Panc1 (cell line): ENCODE measurements at regions not wholly inside any gene's neighbourhood (a gene's known extent, or its start where the extent isn't known, plus 50 kb on each side); places are given as distances from the start of the nearest gene placed in this dataset.

ENCODE experiments used
- ATAC-seq: fragments of 200-7000 bp; cut with Tn5 transposase; 2 replicates; pipeline ENCODE4 v1.9.1; 2020; ENCODE audit warnings: mild to moderate bottlenecking, moderate library complexity
- BruUV-seq: library from RNA; stranded (reverse); fragments of 400-500 nt; replicated peaks from 2 replicates; lab custom pipeline; 2021; lab: Mats Ljungman, UMichigan
- CTCF ChIA-PET: fragments of 300-600 bp; sonication (Branson Sonifier 250); formaldehyde crosslinking; loops from one replicate; lab custom pipeline; 2022; ENCODE audit warnings: antibody characterized with exemption; lab: Charles Lee
- POLR2A ChIA-PET: fragments of 300-600 bp; sonication (Branson Sonifier 250); formaldehyde crosslinking; loops from one replicate; lab custom pipeline; 2022; ENCODE audit warnings: antibody characterized with exemption; lab: Charles Lee
- DNase-seq: peaks from one replicate; pipeline ENCODE4 v3.0.0-alpha.2; 2010; ENCODE audit warnings: low read depth, low spot score
- H3K27ac ChIP-seq: 2 replicates; pipeline ENCODE4 v1.5.1; 2011; ENCODE audit warnings: mild to moderate bottlenecking, low read length, inconsistent platforms
- H3K27me3 ChIP-seq: fragments of 200-500 bp; sonication (Bioruptor generic); 2 replicates; pipeline ENCODE4 v1.6.0; 2014; ENCODE audit warnings: low read length, inconsistent platforms; ENCODE audit not compliant: control insufficient read depth, insufficient read depth
- H3K36me3 ChIP-seq: fragments of 200-500 bp; sonication (Bioruptor generic); 2 replicates; pipeline ENCODE4 v1.5.1; 2014; ENCODE audit warnings: inconsistent platforms, mild to moderate bottlenecking, low read length, moderate library complexity; ENCODE audit not compliant: control insufficient read depth, insufficient read depth
- H3K4me1 ChIP-seq: 2 replicates; pipeline ENCODE4 v1.5.1; 2011; ENCODE audit warnings: inconsistent platforms, mild to moderate bottlenecking, low read length, moderate library complexity; ENCODE audit not compliant: control insufficient read depth, insufficient read depth
- H3K4me3 ChIP-seq, 2 experiments: 2 replicates each; pipeline ENCODE4 v1.5.1; 2011 to 2012; ENCODE audit warnings: low read depth in 2 of 2, low read length in 2 of 2, mild to moderate bottlenecking in 2 of 2, inconsistent platforms in 1 of 2, moderate library complexity in 1 of 2
- H3K9me3 ChIP-seq: fragments of 200-500 bp; sonication (Bioruptor generic); 2 replicates; pipeline ENCODE4 v1.5.1; 2014; ENCODE audit warnings: low read depth, mild to moderate bottlenecking, inconsistent platforms, low read length, moderate library complexity; ENCODE audit not compliant: control insufficient read depth, insufficient read depth
- POLR2AphosphoS5 ChIP-seq: IDR thresholded peaks from 2 replicates; pipeline ENCODE4 v1.6.1; 2012; ENCODE audit warnings: mild to moderate bottlenecking, low read depth, low read length, moderate library complexity
- REST ChIP-seq, 2 experiments: IDR thresholded peaks; 2 replicates each; pipeline ENCODE4 v1.6.1; 2011 to 2012; ENCODE audit warnings: low read depth in 2 of 2, control low read depth in 1 of 2, low read length in 1 of 2, mild to moderate bottlenecking in 1 of 2, moderate library complexity in 1 of 2; ENCODE audit not compliant: insufficient read depth in 1 of 2
- SIN3A ChIP-seq: IDR thresholded peaks from 2 replicates; pipeline ENCODE4 v1.6.1; 2012; ENCODE audit warnings: low read depth, mild to moderate bottlenecking, low read length, moderate library complexity, borderline replicate concordance; ENCODE audit not compliant: insufficient read depth
- TCF7L2 ChIP-seq: IDR thresholded peaks from 2 replicates; pipeline ENCODE4 v1.6.1; 2011; ENCODE audit warnings: mild to moderate bottlenecking, low read depth, low read length, inconsistent platforms
- in situ Hi-C: cut with HindIII; loops from 2 replicates; pipeline ENCODE4 v1.10.0; 2016; ENCODE audit warnings: low sequenced_read_pairs, low pct_unique_long_range_greater_than_20kb
- intact Hi-C: fragments of 100-400 bp; cut with micrococcal nuclease; formaldehyde crosslinking; loops from one replicate; pipeline ENCODE4 v1.10.0; 2022; ENCODE audit not compliant: unreplicated experiment
- TF ChIP-seq, protein P1 (sequence below): fragments of 450-650 bp; IDR thresholded peaks from 2 replicates; pipeline ENCODE4 v1.5.1; 2017; ENCODE audit warnings: mild to moderate bottlenecking

DNA sequence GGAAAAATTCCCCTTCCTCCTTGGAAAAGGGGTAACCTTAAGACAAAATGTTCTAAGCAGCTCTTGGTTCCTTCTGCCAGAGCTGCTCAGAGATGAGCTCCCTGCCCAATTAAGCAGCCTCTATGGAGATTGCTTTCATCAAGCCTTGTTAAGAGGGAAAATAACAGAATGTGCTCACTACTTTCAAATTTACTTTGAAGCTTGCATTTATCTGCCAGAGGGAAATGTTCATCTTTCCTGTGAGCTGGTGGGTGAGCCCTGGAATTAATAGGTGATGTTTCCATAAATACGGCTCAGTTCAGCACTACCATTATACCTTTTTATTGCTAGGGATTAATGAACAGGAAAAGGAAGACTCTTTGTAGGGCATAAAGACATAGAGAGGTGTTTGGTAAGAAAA is 549.0 kb downstream of the REEP3 start:
- Histone ChIP-seq H3K9me3 (no peaks in the 10 kb centered on the region), H3K27ac (no peak overlapping the region), H3K4me3 (no peak overlapping the region), H3K27me3 (no peaks in the 10 kb centered on the region), H3K36me3 (no peaks in the 10 kb centered on the region), H3K4me1 (no peaks in the 10 kb centered on the region)
- in situ Hi-C loops, result no loop called here
- POLR2A ChIA-PET, result no interaction called here
- CTCF ChIA-PET, result no interaction called here
- TF ChIP-seq SIN3A (no peak), REST (IDR thresholded peaks at IDR 0.05; ENCODE audit: insufficient read depth in 1 of 2, low read depth in 2 of 2, low read length in 1 of 2) (no peak), TCF7L2 (no peak), POLR2AphosphoS5 (no peak)
- TF ChIP-seq, protein P1, sequence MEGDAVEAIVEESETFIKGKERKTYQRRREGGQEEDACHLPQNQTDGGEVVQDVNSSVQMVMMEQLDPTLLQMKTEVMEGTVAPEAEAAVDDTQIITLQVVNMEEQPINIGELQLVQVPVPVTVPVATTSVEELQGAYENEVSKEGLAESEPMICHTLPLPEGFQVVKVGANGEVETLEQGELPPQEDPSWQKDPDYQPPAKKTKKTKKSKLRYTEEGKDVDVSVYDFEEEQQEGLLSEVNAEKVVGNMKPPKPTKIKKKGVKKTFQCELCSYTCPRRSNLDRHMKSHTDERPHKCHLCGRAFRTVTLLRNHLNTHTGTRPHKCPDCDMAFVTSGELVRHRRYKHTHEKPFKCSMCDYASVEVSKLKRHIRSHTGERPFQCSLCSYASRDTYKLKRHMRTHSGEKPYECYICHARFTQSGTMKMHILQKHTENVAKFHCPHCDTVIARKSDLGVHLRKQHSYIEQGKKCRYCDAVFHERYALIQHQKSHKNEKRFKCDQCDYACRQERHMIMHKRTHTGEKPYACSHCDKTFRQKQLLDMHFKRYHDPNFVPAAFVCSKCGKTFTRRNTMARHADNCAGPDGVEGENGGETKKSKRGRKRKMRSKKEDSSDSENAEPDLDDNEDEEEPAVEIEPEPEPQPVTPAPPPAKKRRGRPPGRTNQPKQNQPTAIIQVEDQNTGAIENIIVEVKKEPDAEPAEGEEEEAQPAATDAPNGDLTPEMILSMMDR, result no peak
- intact Hi-C loops, result no loop called here
- no peak for DNase-seq
- BruUV-seq, result no TSS peak
- no peak for ATAC-seq

DNA sequence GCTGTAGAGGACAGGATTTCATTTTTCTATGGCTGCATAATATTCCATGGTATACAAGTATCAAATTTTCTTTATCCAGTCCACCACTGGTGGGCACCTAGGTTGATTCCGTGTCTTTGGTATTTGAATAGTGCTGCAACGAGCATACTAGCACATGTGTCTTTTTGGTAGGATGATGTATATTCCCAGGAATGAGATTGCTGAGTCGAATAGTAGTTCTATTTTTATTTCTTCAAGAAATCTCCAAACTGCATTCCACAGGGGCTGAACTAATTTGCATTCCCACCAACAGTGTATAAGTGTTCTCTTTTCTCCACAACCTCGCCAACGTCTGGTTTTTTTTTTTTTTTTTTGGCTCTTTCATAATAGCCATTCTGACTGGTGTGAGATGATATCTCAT is 550.0 kb downstream of the REEP3 start:
- no peak for ATAC-seq
- no peaks in the 10 kb centered on the region for H3K9me3 ChIP-seq
- in situ Hi-C loops (no loop called here), intact Hi-C loops (no loop called here)
- TF ChIP-seq REST (IDR thresholded peaks at IDR 0.05; ENCODE audit: insufficient read depth in 1 of 2, low read depth in 2 of 2, low read length in 1 of 2), result no peak
- TF ChIP-seq, protein P1, result no peak
- no peak overlapping the region for H3K4me3 ChIP-seq
- no TSS peak for BruUV-seq
- ChIA-PET POLR2A (no interaction called here), CTCF (no interaction called here)
- H3K4me1 ChIP-seq, result no peaks in the 10 kb centered on the region
- no peak for DNase-seq
- no peak overlapping the region for H3K27ac ChIP-seq
- no peaks in the 10 kb centered on the region for H3K27me3 ChIP-seq
- H3K36me3 ChIP-seq, result no peaks in the 10 kb centered on the region
